ENCODE measurements at regions not wholly inside any gene's neighbourhood (a gene's known extent, or its start where the extent isn't known, plus 50 kb on each side); places are given as distances from the start of the nearest gene placed in this dataset.

DNA sequence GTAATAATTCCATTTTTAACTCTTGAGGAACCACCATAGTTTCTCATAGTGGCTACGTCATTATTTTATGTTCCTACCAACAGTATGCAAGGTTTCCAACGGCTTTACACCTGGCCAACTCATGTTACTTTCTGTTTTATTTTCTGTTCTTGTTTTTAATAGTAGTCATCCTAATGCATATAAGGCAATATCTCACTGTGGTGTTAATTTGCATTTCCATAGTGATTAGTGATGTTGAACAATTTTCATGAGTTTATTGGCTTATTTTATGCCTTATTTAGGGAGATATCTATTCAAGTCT, 465.5 kb upstream of the KLF6 start:
- Histone ChIP-seq H3K36me3 (no peaks in the 10 kb centered on the region), H3K27me3 (ENCODE audit: low read depth) (no peaks in the 10 kb centered on the region), H3K9me3 (no peaks in the 10 kb centered on the region), H3K4me3 (no peak overlapping the region), H3K27ac (no peak overlapping the region), H3K4me1 (no peaks in the 10 kb centered on the region)
- no peak for DNase-seq
- ATAC-seq = no peak
- intact Hi-C loops (cut with DNase I) = no loop called here
- no peak for TF ChIP-seq CTCF (IDR thresholded peaks at IDR 0.05)

GRCh38 chr10:4249841-4250586, 465.0 kb upstream of the KLF6 start:
- no peaks in the 10 kb centered on the region for H3K27me3 ChIP-seq (ENCODE audit: low read depth)
- no peaks in the 10 kb centered on the region for H3K4me1 ChIP-seq
- DNase-seq (no peak), ATAC-seq (no peak)
- intact Hi-C loops (cut with DNase I) = no loop called here
- H3K27ac ChIP-seq = no peak overlapping the region
- TF ChIP-seq CTCF (IDR thresholded peaks at IDR 0.05) = no peak
- H3K36me3 ChIP-seq = no peaks in the 10 kb centered on the region
- H3K9me3 ChIP-seq = no peaks in the 10 kb centered on the region
- no peak overlapping the region for H3K4me3 ChIP-seq

DNA sequence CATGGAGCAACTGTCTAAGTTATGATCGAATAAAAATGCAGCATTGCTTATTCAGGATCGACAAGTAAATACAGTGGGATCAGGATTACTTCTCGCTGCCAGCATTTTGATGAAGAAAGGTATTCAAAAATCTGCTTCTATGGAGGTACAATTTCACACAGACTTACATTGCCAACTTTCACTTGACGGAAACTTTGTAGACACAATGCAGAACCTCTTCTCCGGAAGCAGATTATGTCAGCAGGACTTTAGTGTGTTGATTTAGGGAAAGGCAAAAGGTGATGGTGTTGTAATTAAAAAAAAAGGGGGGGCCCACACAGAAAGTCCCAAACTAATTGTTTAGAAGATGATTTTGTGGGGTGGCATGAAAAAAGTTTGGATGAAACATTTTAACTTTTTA, 462.4 kb upstream of the KLF6 start:
- intact Hi-C loops (cut with DNase I) = no loop called here
- peaks cover 9% of the 10 kb centered on the region for H3K4me1 ChIP-seq
- H3K9me3 ChIP-seq = no peaks in the 10 kb centered on the region
- no peaks in the 10 kb centered on the region for H3K27me3 ChIP-seq (ENCODE audit: low read depth)
- TF ChIP-seq CTCF (IDR thresholded peaks at IDR 0.05) = no peak
- DNase-seq = no peak
- no peak overlapping the region for H3K4me3 ChIP-seq
- no peak overlapping the region for H3K27ac ChIP-seq
- H3K36me3 ChIP-seq = no peaks in the 10 kb centered on the region
- no peak for ATAC-seq

DNA sequence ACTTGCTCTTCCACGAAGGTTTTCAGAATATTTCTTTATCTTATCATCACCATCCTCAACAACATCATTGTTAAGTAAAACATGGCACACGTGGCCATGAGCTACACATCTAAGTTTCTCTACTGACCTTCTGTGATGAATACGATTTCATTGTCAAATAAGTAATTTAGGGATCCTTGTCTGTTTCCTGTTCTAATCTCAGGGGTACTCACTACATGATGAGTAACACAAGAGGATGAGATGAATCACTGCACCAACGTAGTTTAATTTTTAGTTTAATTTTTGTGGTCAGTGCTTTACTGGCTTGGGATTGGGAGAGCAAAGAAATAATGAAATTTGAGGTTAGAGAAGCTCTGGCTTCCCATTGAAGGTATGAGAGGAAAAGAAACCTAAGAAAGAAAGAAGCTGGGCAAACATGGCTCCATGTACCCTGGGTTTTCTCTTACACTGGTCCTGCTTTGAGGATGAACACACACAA, 461.9 kb upstream of the KLF6 start:
- no peak overlapping the region for H3K27ac ChIP-seq
- intact Hi-C loops (cut with DNase I) = no loop called here

GRCh38 chr10:4243651-4244050, 458.6 kb upstream of the KLF6 start:
- TF ChIP-seq CTCF (IDR thresholded peaks at IDR 0.05) = no peak
- H3K27ac ChIP-seq = peak overlapping the region; percentile 81
- no peaks in the 10 kb centered on the region for H3K27me3 ChIP-seq (ENCODE audit: low read depth)
- H3K4me1 ChIP-seq = peaks cover 21% of the 10 kb centered on the region
- ATAC-seq (peak in 1 of 2 donors; percentile 71), DNase-seq (no peak)
- intact Hi-C loops (cut with DNase I) = no loop called here
- no peak overlapping the region for H3K4me3 ChIP-seq
- no peaks in the 10 kb centered on the region for H3K9me3 ChIP-seq
- no peaks in the 10 kb centered on the region for H3K36me3 ChIP-seq

More for the DNA sequence above, 461.9 kb upstream of the KLF6 start:
- Histone ChIP-seq H3K36me3 (no peaks in the 10 kb centered on the region), H3K9me3 (no peaks in the 10 kb centered on the region), H3K4me3 (no peak overlapping the region), H3K27me3 (ENCODE audit: low read depth) (no peaks in the 10 kb centered on the region), H3K4me1 (peaks cover 14% of the 10 kb centered on the region)
- DNase-seq = no peak
- no peak for ATAC-seq
- no peak for TF ChIP-seq CTCF (IDR thresholded peaks at IDR 0.05)

Measured in lower lobe of right lung (tissue), 2 donors.